GM23338 (cell line): ENCODE measurements at regions not wholly inside any gene's neighbourhood (a gene's known extent, or its start where the extent isn't known, plus 50 kb on each side); places are given as distances from the start of the nearest gene placed in this dataset.

Source experiments
- ATAC-seq: fragments of 200-7000 bp; cut with Tn5 transposase; 3 replicates; pipeline ENCODE4 v1.9.1; 2020
- DNase-seq: peaks from one replicate; pipeline ENCODE4 v3.0.0-alpha.2; 2015; ENCODE audit warnings: low spot score
- H2AFZ ChIP-seq: fragments of 200-600 bp; sonication (generic); 2 replicates; pipeline ENCODE4 v1.8.0; 2016; ENCODE audit warnings: antibody characterized with exemption, mild to moderate bottlenecking, moderate library complexity
- H3F3A ChIP-seq: fragments of 200-600 bp; sonication (generic); replicated peaks from 2 replicates; pipeline ENCODE4 v1.8.0; 2017; ENCODE audit warnings: antibody characterized with exemption, mixed run types, low read depth
- H3K27ac ChIP-seq: fragments of 200-600 bp; sonication (generic); 2 replicates; pipeline ENCODE4 v1.6.1; 2016; ENCODE audit warnings: low read depth
- H3K27me3 ChIP-seq: fragments of 200-600 bp; sonication (generic); 2 replicates; pipeline ENCODE4 v1.8.0; 2016; ENCODE audit warnings: mild to moderate bottlenecking, mixed run types, moderate library complexity; ENCODE audit not compliant: insufficient read depth
- H3K36me3 ChIP-seq: fragments of 200-600 bp; sonication (generic); 2 replicates; pipeline ENCODE4 v1.8.0; 2016; ENCODE audit warnings: mild to moderate bottlenecking; ENCODE audit not compliant: insufficient read depth
- H3K4me1 ChIP-seq: fragments of 200-600 bp; sonication (generic); 2 replicates; pipeline ENCODE4 v1.8.0; 2016; ENCODE audit warnings: mild to moderate bottlenecking, moderate library complexity; ENCODE audit not compliant: insufficient read depth
- H3K4me2 ChIP-seq: fragments of 200-600 bp; sonication (generic); 2 replicates; pipeline ENCODE4 v1.7.1; 2017; ENCODE audit warnings: mixed run types
- H3K4me3 ChIP-seq: fragments of 200-600 bp; sonication (generic); 2 replicates; pipeline ENCODE4 v1.6.1; 2016; ENCODE audit warnings: mixed run types
- H3K79me2 ChIP-seq: fragments of 200-600 bp; sonication (generic); replicated peaks from 2 replicates; pipeline ENCODE4 v1.8.0; 2017; ENCODE audit warnings: mild to moderate bottlenecking; ENCODE audit not compliant: insufficient read depth
- H3K9me2 ChIP-seq: fragments of 200-600 bp; sonication (generic); 2 replicates; pipeline ENCODE4 v1.8.0; 2017; ENCODE audit not compliant: insufficient read depth
- H4K20me1 ChIP-seq: fragments of 200-600 bp; sonication (generic); replicated peaks from 2 replicates; pipeline ENCODE4 v1.8.0; 2017; ENCODE audit warnings: mild to moderate bottlenecking; ENCODE audit not compliant: insufficient read depth
- H3K27ac Mint-ChIP-seq: 2 replicates; pipeline ENCODE4 v1.8.0; 2020; ENCODE audit warnings: inconsistent platforms, mild to moderate bottlenecking, moderate library complexity, mixed read lengths
- H3K27me3 Mint-ChIP-seq: 3 replicates; pipeline ENCODE4 v1.8.0; 2022; ENCODE audit warnings: low read depth, mild to moderate bottlenecking, moderate library complexity, mixed read lengths, inconsistent platforms; ENCODE audit not compliant: insufficient read depth, poor library complexity
- H3K36me3 Mint-ChIP-seq: 3 replicates; pipeline ENCODE4 v1.8.0; 2021; ENCODE audit warnings: low read depth, mild to moderate bottlenecking, inconsistent platforms, moderate library complexity, mixed read lengths
- H3K4me1 Mint-ChIP-seq: 3 replicates; pipeline ENCODE4 v1.8.0; 2020; ENCODE audit warnings: mild to moderate bottlenecking, inconsistent platforms, mixed read lengths
- H3K4me3 Mint-ChIP-seq: 3 replicates; pipeline ENCODE4 v1.8.0; 2021; ENCODE audit warnings: moderate library complexity, mild to moderate bottlenecking, inconsistent platforms, mixed read lengths
- H3K9me3 Mint-ChIP-seq: 3 replicates; pipeline ENCODE4 v1.8.0; 2020; ENCODE audit warnings: moderate library complexity, mild to moderate bottlenecking, inconsistent platforms, mixed read lengths
- CREB1 ChIP-seq: fragments of 250-450 bp; sonication (Bioruptor Pico); IDR thresholded peaks from 2 replicates; pipeline ENCODE4 v1.5.0; 2020; ENCODE audit warnings: low read depth, mild to moderate bottlenecking, moderate library complexity
- ETS1 ChIP-seq: IDR thresholded peaks from 2 replicates; pipeline ENCODE4 v1.6.1; 2016; ENCODE audit warnings: antibody characterized with exemption
- EZH2 ChIP-seq: fragments of 200-600 bp; sonication (generic); IDR thresholded peaks from one replicate; pipeline ENCODE4 v1.8.0; 2017; ENCODE audit warnings: antibody characterized with exemption, mild to moderate bottlenecking, low read depth; ENCODE audit not compliant: unreplicated experiment
- EZH2phosphoT487 ChIP-seq: fragments of 200-600 bp; sonication (generic); IDR thresholded peaks from one replicate; pipeline ENCODE4 v1.8.1; 2018; ENCODE audit warnings: antibody characterized with exemption; ENCODE audit not compliant: unreplicated experiment
- NANOG ChIP-seq: IDR thresholded peaks from 2 replicates; pipeline ENCODE4 v1.6.1; 2016; ENCODE audit warnings: antibody characterized with exemption, borderline replicate concordance
- STAT1 ChIP-seq: IDR thresholded peaks from one replicate; pipeline ENCODE4 v1.6.1; 2016; ENCODE audit warnings: antibody characterized with exemption; ENCODE audit not compliant: unreplicated experiment
- ZNF114 ChIP-seq: fragments of 250-450 bp; sonication (Bioruptor Pico); IDR thresholded peaks from 2 replicates; pipeline ENCODE4 v1.5.0; 2020; ENCODE audit warnings: mild to moderate bottlenecking, moderate library complexity
- TF ChIP-seq, protein P1 (sequence below): IDR thresholded peaks from one replicate; pipeline ENCODE4 v1.6.1; 2018; ENCODE audit warnings: antibody characterized with exemption; ENCODE audit not compliant: unreplicated experiment
- TF ChIP-seq, protein P2 (sequence below), 2 experiments: fragments of 200-600 bp in 1 of 2; sonication (generic) in 1 of 2; conservative IDR thresholded peaks; 2 replicates each; pipeline versions ENCODE4 v1.5.1 to v1.6.1; 2016 to 2017; ENCODE audit warnings: antibody characterized with exemption in 2 of 2, low read depth in 2 of 2, mild to moderate bottlenecking in 2 of 2, moderate library complexity in 1 of 2
- TF ChIP-seq, protein P3 (sequence below): fragments of 250-450 bp; sonication (Bioruptor Pico); IDR thresholded peaks from 2 replicates; pipeline ENCODE4 v1.5.0; 2020; ENCODE audit warnings: mild to moderate bottlenecking, moderate library complexity

- no peaks in the 10 kb centered on the region for H3F3A ChIP-seq
- no peak overlapping the region for H3K4me3 ChIP-seq
- no peak for ATAC-seq
- Mint-ChIP-seq H3K9me3 (no peaks in the 10 kb centered on the region; the same call in 2 of the 3 replicates), H3K4me3 (no peak overlapping the region), H3K27ac (no peak overlapping the region), H3K27me3 (peaks cover 6% of the 10 kb centered on the region), H3K4me1 (no peaks in the 10 kb centered on the region), H3K36me3 (no peaks in the 10 kb centered on the region)
- H3K9me2 ChIP-seq: no peaks in the 10 kb centered on the region
- H3K79me2 ChIP-seq: no peaks in the 10 kb centered on the region
- no peak overlapping the region for H2AFZ ChIP-seq
- H3K4me2 ChIP-seq: no peak overlapping the region
- DNase-seq: no peak
- no peaks in the 10 kb centered on the region for H3K4me1 ChIP-seq
- TF ChIP-seq EZH2phosphoT487 (no peak), CREB1 (no peak), STAT1 (no peak), ZNF114 (CRISPR knock-in tag) (no peak), ETS1 (no peak), NANOG (no peak)
- TF ChIP-seq, protein P1, sequence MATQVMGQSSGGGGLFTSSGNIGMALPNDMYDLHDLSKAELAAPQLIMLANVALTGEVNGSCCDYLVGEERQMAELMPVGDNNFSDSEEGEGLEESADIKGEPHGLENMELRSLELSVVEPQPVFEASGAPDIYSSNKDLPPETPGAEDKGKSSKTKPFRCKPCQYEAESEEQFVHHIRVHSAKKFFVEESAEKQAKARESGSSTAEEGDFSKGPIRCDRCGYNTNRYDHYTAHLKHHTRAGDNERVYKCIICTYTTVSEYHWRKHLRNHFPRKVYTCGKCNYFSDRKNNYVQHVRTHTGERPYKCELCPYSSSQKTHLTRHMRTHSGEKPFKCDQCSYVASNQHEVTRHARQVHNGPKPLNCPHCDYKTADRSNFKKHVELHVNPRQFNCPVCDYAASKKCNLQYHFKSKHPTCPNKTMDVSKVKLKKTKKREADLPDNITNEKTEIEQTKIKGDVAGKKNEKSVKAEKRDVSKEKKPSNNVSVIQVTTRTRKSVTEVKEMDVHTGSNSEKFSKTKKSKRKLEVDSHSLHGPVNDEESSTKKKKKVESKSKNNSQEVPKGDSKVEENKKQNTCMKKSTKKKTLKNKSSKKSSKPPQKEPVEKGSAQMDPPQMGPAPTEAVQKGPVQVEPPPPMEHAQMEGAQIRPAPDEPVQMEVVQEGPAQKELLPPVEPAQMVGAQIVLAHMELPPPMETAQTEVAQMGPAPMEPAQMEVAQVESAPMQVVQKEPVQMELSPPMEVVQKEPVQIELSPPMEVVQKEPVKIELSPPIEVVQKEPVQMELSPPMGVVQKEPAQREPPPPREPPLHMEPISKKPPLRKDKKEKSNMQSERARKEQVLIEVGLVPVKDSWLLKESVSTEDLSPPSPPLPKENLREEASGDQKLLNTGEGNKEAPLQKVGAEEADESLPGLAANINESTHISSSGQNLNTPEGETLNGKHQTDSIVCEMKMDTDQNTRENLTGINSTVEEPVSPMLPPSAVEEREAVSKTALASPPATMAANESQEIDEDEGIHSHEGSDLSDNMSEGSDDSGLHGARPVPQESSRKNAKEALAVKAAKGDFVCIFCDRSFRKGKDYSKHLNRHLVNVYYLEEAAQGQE: no peak
- TF ChIP-seq, protein P2, sequence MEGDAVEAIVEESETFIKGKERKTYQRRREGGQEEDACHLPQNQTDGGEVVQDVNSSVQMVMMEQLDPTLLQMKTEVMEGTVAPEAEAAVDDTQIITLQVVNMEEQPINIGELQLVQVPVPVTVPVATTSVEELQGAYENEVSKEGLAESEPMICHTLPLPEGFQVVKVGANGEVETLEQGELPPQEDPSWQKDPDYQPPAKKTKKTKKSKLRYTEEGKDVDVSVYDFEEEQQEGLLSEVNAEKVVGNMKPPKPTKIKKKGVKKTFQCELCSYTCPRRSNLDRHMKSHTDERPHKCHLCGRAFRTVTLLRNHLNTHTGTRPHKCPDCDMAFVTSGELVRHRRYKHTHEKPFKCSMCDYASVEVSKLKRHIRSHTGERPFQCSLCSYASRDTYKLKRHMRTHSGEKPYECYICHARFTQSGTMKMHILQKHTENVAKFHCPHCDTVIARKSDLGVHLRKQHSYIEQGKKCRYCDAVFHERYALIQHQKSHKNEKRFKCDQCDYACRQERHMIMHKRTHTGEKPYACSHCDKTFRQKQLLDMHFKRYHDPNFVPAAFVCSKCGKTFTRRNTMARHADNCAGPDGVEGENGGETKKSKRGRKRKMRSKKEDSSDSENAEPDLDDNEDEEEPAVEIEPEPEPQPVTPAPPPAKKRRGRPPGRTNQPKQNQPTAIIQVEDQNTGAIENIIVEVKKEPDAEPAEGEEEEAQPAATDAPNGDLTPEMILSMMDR (conservative IDR thresholded peaks at IDR 0.05; ENCODE audit: low read depth in 2 of 2): no peak
- no peak overlapping the region for H3K27ac ChIP-seq
- H3K36me3 ChIP-seq: no peaks in the 10 kb centered on the region
- no peaks in the 10 kb centered on the region for H3K27me3 ChIP-seq
- H4K20me1 ChIP-seq: no peaks in the 10 kb centered on the region
These were observed 157.6 kb downstream of the SH3BGRL2 start for GRCh38 chr6:79788756-79789155.

GRCh38 chr6:79787626-79788025, 156.5 kb downstream of the SH3BGRL2 start:
- no peaks in the 10 kb centered on the region for H3K27me3 ChIP-seq
- no peak for DNase-seq
- H3K36me3 ChIP-seq: no peaks in the 10 kb centered on the region
- Mint-ChIP-seq H3K9me3 (no peaks in the 10 kb centered on the region), H3K36me3 (no peaks in the 10 kb centered on the region), H3K4me3 (no peak overlapping the region), H3K4me1 (no peaks in the 10 kb centered on the region), H3K27ac (no peak overlapping the region), H3K27me3 (peaks cover 3% of the 10 kb centered on the region)
- H3K4me3 ChIP-seq: no peak overlapping the region
- H2AFZ ChIP-seq: no peak overlapping the region; the same call in 1 of the 2 replicates
- H4K20me1 ChIP-seq: no peaks in the 10 kb centered on the region
- ATAC-seq: no peak
- no peak overlapping the region for H3K4me2 ChIP-seq
- H3F3A ChIP-seq: no peaks in the 10 kb centered on the region
- no peak overlapping the region for H3K27ac ChIP-seq
- no peaks in the 10 kb centered on the region for H3K79me2 ChIP-seq
- no peaks in the 10 kb centered on the region for H3K4me1 ChIP-seq
- H3K9me2 ChIP-seq: no peaks in the 10 kb centered on the region
- no peak for TF ChIP-seq EZH2
- TF ChIP-seq, protein P3, sequence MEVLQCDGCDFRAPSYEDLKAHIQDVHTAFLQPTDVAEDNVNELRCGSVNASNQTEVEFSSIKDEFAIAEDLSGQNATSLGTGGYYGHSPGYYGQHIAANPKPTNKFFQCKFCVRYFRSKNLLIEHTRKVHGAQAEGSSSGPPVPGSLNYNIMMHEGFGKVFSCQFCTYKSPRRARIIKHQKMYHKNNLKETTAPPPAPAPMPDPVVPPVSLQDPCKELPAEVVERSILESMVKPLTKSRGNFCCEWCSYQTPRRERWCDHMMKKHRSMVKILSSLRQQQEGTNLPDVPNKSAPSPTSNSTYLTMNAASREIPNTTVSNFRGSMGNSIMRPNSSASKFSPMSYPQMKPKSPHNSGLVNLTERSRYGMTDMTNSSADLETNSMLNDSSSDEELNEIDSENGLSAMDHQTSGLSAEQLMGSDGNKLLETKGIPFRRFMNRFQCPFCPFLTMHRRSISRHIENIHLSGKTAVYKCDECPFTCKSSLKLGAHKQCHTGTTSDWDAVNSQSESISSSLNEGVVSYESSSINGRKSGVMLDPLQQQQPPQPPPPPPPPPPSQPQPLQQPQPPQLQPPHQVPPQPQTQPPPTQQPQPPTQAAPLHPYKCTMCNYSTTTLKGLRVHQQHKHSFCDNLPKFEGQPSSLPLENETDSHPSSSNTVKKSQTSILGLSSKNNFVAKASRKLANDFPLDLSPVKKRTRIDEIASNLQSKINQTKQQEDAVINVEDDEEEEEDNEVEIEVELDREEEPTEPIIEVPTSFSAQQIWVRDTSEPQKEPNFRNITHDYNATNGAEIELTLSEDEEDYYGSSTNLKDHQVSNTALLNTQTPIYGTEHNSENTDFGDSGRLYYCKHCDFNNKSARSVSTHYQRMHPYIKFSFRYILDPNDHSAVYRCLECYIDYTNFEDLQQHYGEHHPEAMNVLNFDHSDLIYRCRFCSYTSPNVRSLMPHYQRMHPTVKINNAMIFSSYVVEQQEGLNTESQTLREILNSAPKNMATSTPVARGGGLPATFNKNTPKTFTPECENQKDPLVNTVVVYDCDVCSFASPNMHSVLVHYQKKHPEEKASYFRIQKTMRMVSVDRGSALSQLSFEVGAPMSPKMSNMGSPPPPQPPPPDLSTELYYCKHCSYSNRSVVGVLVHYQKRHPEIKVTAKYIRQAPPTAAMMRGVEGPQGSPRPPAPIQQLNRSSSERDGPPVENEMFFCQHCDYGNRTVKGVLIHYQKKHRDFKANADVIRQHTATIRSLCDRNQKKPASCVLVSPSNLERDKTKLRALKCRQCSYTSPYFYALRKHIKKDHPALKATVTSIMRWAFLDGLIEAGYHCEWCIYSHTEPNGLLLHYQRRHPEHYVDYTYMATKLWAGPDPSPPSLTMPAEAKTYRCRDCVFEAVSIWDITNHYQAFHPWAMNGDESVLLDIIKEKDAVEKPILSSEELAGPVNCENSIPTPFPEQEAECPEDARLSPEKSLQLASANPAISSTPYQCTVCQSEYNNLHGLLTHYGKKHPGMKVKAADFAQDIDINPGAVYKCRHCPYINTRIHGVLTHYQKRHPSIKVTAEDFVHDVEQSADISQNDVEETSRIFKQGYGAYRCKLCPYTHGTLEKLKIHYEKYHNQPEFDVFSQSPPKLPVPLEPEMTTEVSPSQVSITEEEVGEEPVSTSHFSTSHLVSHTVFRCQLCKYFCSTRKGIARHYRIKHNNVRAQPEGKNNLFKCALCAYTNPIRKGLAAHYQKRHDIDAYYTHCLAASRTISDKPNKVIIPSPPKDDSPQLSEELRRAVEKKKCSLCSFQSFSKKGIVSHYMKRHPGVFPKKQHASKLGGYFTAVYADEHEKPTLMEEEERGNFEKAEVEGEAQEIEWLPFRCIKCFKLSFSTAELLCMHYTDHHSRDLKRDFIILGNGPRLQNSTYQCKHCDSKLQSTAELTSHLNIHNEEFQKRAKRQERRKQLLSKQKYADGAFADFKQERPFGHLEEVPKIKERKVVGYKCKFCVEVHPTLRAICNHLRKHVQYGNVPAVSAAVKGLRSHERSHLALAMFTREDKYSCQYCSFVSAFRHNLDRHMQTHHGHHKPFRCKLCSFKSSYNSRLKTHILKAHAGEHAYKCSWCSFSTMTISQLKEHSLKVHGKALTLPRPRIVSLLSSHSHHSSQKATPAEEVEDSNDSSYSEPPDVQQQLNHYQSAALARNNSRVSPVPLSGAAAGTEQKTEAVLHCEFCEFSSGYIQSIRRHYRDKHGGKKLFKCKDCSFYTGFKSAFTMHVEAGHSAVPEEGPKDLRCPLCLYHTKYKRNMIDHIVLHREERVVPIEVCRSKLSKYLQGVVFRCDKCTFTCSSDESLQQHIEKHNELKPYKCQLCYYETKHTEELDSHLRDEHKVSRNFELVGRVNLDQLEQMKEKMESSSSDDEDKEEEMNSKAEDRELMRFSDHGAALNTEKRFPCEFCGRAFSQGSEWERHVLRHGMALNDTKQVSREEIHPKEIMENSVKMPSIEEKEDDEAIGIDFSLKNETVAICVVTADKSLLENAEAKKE (CRISPR knock-in tag): no peak
